ENCODE measurements at regions not wholly inside any gene's neighbourhood (a gene's known extent, or its start where the extent isn't known, plus 50 kb on each side); places are given as distances from the start of the nearest gene placed in this dataset.
"Not testable (repeated sequence)": the region's sequence is repeated elsewhere in the genome, so short reads cannot be mapped to it uniquely, and the experiment has no call there.

DNA sequence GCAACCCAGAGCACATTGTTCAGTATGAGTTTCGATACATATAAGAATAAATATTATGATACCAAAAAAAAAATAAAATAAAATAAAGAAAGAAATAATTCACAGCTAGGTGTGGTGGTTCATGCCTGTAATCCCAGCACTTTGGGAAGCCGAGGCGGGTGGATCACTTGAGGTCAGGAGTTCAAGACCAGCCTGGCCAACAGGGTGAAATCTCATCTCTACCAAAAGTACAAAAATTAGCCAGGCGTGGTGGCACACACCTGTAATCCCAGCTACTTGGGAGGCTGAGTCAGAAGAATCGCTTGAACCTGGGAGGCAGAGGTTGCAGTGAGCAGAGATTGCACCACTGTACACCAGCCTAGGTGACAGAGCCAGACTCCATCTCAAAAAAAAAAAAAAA, 258.9 kb downstream of the MYCN start:
- DNase-seq = not testable (repeated sequence)

DNA sequence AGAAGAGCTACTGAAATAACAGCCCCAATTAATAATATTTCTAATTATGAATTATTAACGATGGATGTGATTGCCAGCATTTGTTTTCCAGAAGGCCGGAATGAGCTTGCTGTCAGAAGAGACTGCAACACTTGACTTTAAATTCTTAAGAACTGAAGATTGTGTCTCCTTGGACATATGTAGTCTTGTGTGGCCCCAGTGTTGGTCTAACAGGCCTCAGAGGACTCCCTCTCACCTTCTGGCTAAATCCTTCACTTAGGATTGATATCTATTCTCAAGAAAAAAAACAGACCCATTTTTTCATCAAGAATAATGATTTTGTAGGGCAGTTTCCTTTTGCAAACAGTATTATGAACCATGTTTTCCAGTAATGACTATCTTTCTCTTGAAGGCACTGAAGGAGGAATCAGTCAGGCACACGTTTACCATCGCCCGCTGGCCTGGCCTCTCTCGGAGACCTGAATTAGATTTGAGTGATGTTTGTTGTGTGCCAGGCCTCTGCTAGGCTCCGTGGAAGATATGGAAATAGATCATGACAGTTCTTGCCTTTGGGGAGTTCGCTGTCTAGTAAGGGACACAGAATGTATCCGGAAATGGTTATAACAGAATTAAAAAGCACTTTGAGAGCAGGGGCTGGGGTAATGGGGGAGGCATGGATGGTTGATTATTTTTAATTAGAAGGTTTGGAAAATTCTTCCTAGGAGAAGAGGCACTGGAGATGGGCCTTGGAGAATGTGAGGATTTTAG, 258.0 kb downstream of the MYCN start:
- DNase-seq = no peak

- DNase-seq = no peak
Observed at GRCh38 chr2:16197504-16198147, 257.3 kb downstream of the MYCN start.

- DNase-seq = no peak
Observed at GRCh38 chr2:16196687-16197503, 256.5 kb downstream of the MYCN start.

- no peak for DNase-seq
Observed at GRCh38 chr2:16195681-16196070, 255.3 kb downstream of the MYCN start.

- DNase-seq = no peak
Observed at GRCh38 chr2:16194931-16195680, 254.8 kb downstream of the MYCN start.

- DNase-seq = no peak
Observed at GRCh38 chr2:16194530-16194929, 254.2 kb downstream of the MYCN start.

GRCh38 chr2:16194096-16194390, 253.7 kb downstream of the MYCN start:
- no peak for DNase-seq

- DNase-seq = no peak
Observed at GRCh38 chr2:16192416-16193216, 252.3 kb downstream of the MYCN start.

DNA sequence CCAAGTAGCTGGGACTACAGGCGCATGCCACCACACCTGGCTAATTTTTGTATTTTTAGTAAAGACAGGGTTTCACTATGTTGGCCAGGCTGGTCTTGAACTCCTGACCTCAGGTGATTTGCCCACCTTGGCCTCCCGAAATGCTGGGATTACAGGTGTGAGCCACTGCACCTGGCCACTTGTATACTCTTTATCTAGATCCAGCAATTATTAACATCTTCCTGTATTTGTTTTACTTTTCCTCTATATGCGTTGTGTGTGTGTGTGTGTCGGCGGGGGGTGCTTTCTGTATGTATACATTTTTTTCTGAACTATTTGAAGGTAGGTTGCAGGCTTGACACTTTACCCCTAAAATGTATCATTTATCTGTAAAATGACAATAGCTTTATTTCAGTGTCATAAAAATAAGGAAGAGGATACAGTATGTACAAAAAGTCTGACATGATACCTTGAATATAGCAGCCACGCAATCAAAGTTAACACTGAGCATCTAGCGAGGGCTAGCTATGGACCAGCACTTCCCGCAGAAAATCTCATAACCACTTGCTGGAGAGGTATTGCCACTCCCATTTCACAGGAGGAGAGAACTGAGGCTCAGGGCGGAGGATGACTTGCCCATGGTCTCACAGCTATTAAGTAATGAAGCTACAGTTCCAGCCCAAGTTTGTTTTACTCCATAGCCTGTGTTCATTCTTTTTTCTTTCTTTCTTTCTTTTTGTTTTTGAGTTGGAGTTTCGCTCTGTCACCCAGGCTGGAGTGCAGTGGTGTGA, 251.3 kb downstream of the MYCN start:
- DNase-seq = no peak

GRCh38 chr2:16190446-16191270, 250.3 kb downstream of the MYCN start:
- no peak for DNase-seq

DNA sequence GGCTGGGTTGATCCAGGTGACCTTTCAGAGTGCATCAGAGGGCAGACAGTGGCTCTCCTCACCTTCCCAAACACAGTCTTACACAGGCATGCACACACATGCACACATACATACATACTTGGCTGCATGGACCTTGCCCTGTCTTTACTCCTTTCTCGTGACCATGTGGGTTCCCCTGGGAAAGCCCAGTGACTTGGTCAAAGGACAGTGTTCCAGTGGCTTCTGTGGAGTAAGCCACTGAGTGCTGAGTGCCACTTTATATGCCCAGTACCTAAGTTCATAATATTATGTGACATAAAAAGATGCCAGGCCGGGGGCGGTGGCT, 249.4 kb downstream of the MYCN start:
- peak; percentile 52 for DNase-seq

DNA sequence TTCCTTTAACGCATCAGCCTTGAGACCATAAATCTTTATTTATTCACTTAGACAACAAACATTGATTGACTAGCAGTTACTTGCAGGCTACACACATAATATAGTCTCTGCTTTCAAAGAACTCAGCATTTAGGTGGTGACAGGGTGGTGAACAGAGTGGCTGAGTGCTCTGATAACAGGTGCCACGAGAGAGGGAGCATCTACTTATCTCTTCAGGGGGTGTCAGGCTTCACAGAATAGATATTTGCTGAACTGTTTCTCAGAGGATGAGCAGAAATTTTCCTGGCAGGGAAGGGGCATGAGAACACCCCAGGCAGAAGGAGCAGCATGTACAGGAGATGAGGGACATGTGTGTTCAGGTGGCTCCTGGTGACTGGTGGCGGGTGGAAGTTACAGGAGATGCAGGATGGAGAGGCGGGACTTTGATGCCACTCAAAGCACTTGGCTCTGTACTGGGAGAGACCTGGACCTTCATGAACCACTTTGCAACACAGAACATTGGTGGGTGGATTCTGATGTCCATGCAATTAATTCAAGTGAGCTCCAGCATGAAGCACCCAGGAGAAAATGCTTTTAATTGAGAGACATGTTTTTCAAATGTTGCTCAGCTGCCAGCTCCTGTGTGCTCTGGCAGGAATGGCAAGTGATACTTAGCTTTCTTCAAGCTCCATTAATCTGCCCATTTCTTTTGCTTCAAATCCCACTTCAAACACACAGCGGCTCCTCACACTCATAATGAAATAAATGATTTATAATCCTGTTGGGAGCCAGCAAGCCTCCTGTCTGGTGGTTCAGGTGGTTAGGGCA, 248.9 kb downstream of the MYCN start:
- peak; percentile 42 for DNase-seq

DNA sequence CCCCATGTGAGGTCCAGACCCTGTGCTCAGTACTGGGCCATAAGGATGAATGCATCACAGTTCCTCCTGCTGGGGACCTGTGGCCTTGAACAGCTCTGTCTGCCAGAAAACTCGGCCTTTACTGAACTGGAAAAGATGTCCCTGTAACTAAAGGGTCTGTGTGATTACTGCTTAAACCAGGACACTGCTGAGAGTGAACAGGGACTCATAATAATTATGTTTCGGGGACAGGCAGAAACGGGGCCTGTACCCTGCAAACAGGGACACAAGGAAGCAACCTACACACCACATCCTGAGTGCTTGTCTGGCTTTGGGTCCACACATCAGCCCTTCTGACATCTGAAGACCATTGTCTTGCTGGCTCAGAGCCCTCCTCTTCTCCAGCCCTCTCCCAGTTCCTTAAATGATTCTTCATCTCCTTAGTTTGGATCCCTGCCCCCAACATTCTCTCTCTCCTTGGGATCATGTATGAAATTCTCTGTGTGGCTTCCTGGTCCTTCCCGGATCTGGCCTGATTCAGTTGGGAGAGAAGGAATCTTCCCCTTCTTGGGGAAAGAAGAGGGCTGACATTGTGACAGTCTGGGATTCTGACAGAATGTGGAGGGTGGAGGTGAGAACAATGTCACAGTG, 248.0 kb downstream of the MYCN start:
- DNase-seq = no peak

DNA sequence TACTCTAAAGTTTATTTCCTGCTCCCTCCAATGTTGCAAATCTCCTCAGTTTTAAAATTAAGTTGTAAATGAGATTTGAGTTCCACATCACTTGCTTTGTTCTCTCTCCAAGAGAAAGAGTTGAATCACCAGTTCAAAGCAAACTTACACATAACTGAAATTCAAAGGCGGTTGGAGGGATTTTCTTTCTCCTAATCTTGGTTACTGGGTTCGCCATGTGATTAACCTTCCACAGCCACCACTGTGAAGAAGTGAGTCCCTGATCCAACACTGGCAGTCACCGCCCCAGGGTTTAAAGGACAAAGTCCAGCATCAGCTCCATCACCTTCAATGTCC, 247.1 kb downstream of the MYCN start:
- no peak for DNase-seq

DNA sequence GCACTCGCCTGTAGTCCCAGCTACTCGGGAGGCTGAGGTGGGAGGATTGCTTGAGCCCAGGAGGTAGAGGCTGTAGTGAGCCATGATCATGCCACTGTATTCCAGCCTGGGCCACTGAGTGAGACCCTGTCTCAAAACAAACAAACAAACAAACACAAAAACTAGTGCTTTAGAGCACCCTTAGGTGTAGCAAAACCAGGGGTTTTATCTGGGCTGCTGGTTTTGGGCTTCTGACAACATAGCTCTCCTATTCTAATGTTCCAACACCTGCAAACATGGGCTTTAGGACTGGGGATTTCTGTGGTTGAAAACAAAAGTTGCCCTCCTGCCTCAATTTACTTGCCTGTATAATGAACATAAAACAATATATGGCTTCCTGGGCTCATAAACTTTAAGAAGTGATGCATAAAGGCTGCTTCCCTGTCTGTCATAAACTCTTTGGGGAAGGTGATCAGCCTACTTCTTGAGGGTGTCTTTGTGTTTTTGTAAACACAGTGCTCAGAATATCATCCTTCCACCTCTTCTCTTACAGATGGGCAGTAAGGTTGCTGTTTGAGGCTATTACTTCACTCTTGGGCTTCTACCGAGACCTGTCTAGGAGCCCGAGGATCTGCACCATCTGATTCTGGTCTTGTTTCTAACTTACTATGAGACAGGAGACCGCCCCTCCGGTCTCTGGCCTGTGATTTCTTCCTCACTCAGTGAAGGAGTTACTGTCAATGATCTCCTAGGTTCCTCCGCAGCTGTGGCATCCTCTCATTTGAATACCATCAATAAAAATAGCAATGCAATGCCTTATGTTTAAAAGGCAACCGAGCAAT, 246.5 kb downstream of the MYCN start:
- DNase-seq = no peak

GRCh38 chr2:16185801-16186272, 245.5 kb downstream of the MYCN start:
- no peak for DNase-seq

Data from right kidney (tissue), 1 donor.